Stomach (tissue), 8 donors: ENCODE measurements at regions not wholly inside any gene's neighbourhood (a gene's known extent, or its start where the extent isn't known, plus 50 kb on each side); places are given as distances from the start of the nearest gene placed in this dataset.

ENCODE experiments used
- DNase-seq, 2 donors: peaks; one replicate each; pipeline versions ENCODE4 v3.0.0 to v3.0.0-alpha.2; 2013 to 2019
- H3K27ac ChIP-seq, 5 donors: fragments of 200-600 bp in 4 of 5; sonication (generic) in 4 of 5; one replicate each; pipeline ENCODE4 v1.5.1; 2013 to 2019; ENCODE audit warnings: mild to moderate bottlenecking in 1 of 5, moderate library complexity in 1 of 5
- H3K27me3 ChIP-seq, 3 donors: fragments of 200-600 bp; sonication (generic); one replicate each; pipeline ENCODE4 v1.5.1; 2017 to 2019; ENCODE audit warnings: mixed run types in 1 of 3
- H3K36me3 ChIP-seq, 4 donors: fragments of 200-600 bp; sonication (generic); 1 replicate in 3 of 4; 2 replicates in 1 of 4; pipeline ENCODE4 v1.5.1; 2016 to 2019
- H3K4me1 ChIP-seq, 4 donors: fragments of 200-600 bp; sonication (generic); one replicate each; pipeline ENCODE4 v1.5.1; 2016 to 2019
- H3K4me3 ChIP-seq, 4 donors: fragments of 200-600 bp; sonication (generic) in 3 of 4; one replicate each; pipeline ENCODE4 v1.5.1; 2016 to 2019; ENCODE audit warnings: mild to moderate bottlenecking in 1 of 4
- H3K9me3 ChIP-seq, 4 donors: fragments of 200-600 bp; sonication (generic); one replicate each; pipeline ENCODE4 v1.5.1; 2016 to 2019
- EP300 ChIP-seq: sonication (generic); formaldehyde crosslinking; IDR thresholded peaks from one replicate; pipeline ENCODE4 v1.6.1; 2017; ENCODE audit warnings: antibody characterized with exemption
- POLR2A ChIP-seq, 4 donors: fragments of 450-650 bp; IDR thresholded peaks; one replicate each; pipeline ENCODE4 v1.6.1; 2016; ENCODE audit warnings: antibody characterized with exemption in 4 of 4, control low read depth in 2 of 4, mild to moderate bottlenecking in 1 of 4, moderate library complexity in 1 of 4
- POLR2AphosphoS5 ChIP-seq, 3 donors: sonication (generic); formaldehyde crosslinking; IDR thresholded peaks; one replicate each; pipeline ENCODE4 v1.6.1; 2016; ENCODE audit warnings: antibody characterized with exemption in 3 of 3
- WGBS, 5 donors: extraction: QIAGEN DNeasy Blood & Tissue Kit in 3 of 5; methylation state at CpG; one replicate each; pipeline versions ENCODE4 v1.1.5 to v1.1.7; 2013 to 2018; 5-methylcytosine and 5-hydroxymethylcytosine counted together
- intact Hi-C: fragments of 100-400 bp; cut with DNase I; formaldehyde crosslinking; loops from one replicate; pipeline ENCODE4 v1.15.1; 2023; ENCODE audit warnings: low total_unique reads
- TF ChIP-seq, protein P1 (sequence below), 7 experiments: fragments of 450-650 bp in 4 of 7; fragments of 200-600 bp in 3 of 7; sonication (generic) in 3 of 7; IDR thresholded peaks; one replicate each; pipeline ENCODE4 v1.5.1; 2016 to 2019; ENCODE audit warnings: antibody characterized with exemption in 7 of 7, control low read depth in 2 of 7, mild to moderate bottlenecking in 1 of 7
- donor health status: healthy with polysubstance abuse.
- donor health status: Bipolar disorder and iron deficiency.
- donor health status: healthy.

DNA sequence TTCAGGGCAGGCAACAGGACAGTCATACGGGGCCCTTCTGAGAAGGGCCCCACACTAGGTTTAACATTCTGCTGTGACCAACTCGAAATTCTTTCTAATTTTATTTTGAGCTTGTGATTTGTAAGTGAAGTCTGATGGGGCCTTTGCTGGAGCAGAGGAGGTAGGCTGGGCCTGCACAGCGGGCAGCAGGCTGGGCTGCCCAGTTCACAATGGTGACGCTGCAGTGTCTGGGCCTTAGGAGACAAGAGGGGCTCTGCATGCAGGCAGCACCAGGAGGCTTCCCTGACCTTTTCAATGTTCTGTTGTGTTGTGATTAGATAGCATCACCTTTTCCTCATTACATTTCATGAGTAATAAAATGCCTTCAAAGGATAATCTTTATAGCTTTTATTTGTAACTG lies 175.1 kb downstream of the CXCL12 start:
- 56 to 84% (median 76%) methylated on average over 4 of the region's 4 CpGs for WGBS, 5 donors

DNA sequence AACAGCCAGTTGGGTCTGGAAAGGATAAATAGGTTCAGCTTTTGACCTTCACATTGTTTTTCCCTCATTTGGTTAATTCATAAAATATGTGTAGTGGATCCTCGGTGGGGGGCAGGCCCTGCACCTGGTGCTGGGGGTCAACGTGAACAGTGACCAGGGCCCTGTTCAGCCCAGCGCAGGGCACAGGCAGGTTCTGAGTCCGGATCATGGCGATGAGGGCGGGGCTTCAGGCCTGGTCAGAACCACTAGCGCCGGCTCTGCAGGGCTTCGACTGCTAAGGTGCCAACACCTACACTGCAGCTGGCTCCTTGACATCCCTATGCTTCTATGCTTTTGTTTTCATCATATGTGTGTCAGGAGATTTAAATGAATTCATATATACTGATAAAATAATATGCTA lies 177.7 kb downstream of the CXCL12 start:
- Histone ChIP-seq H3K27ac (no peak overlapping the region), H3K36me3 (no peaks in the 10 kb centered on the region), H3K9me3 (peaks cover 0 to 9% (median 0%) of the 10 kb centered on the region in 4 donors), H3K4me3 (no peak overlapping the region), H3K4me1 (no peaks in the 10 kb centered on the region), H3K27me3 (no peaks in the 10 kb centered on the region)
- no peak for TF ChIP-seq POLR2A (IDR thresholded peaks at IDR 0.05)
- no peak for TF ChIP-seq EP300
- TF ChIP-seq, protein P1, sequence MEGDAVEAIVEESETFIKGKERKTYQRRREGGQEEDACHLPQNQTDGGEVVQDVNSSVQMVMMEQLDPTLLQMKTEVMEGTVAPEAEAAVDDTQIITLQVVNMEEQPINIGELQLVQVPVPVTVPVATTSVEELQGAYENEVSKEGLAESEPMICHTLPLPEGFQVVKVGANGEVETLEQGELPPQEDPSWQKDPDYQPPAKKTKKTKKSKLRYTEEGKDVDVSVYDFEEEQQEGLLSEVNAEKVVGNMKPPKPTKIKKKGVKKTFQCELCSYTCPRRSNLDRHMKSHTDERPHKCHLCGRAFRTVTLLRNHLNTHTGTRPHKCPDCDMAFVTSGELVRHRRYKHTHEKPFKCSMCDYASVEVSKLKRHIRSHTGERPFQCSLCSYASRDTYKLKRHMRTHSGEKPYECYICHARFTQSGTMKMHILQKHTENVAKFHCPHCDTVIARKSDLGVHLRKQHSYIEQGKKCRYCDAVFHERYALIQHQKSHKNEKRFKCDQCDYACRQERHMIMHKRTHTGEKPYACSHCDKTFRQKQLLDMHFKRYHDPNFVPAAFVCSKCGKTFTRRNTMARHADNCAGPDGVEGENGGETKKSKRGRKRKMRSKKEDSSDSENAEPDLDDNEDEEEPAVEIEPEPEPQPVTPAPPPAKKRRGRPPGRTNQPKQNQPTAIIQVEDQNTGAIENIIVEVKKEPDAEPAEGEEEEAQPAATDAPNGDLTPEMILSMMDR (IDR thresholded peaks at IDR 0.05), result no peak
- TF ChIP-seq POLR2AphosphoS5 (IDR thresholded peaks at IDR 0.05), result no peak
- no peak for DNase-seq
- intact Hi-C loops, result no loop called here
- 89 to 100% (median 94%) methylated on average over 6 to 9 of the region's 9 CpGs for WGBS, 5 donors

More for the DNA sequence above, 175.1 kb downstream of the CXCL12 start:
- H3K27me3 ChIP-seq, result no peaks in the 10 kb centered on the region
- no peaks in the 10 kb centered on the region for H3K4me1 ChIP-seq
- intact Hi-C loops, result no loop called here
- no peak overlapping the region for H3K27ac ChIP-seq
- H3K9me3 ChIP-seq, result peaks cover 0 to under 1% (median under 1%) of the 10 kb centered on the region in 4 donors
- H3K4me3 ChIP-seq, result no peak overlapping the region
- DNase-seq, result no peak
- TF ChIP-seq POLR2A (IDR thresholded peaks at IDR 0.05) (no peak), POLR2AphosphoS5 (IDR thresholded peaks at IDR 0.05) (no peak), EP300 (no peak)
- TF ChIP-seq, protein P1 (IDR thresholded peaks at IDR 0.05), result no peak
- no peaks in the 10 kb centered on the region for H3K36me3 ChIP-seq

GRCh38 chr10:44206127-44206818 lies 178.6 kb downstream of the CXCL12 start:
- H3K36me3 ChIP-seq, result no peaks in the 10 kb centered on the region
- H3K4me3 ChIP-seq, result no peak overlapping the region
- TF ChIP-seq EP300 (no peak), POLR2A (IDR thresholded peaks at IDR 0.05) (no peak), POLR2AphosphoS5 (IDR thresholded peaks at IDR 0.05) (no peak)
- TF ChIP-seq, protein P1 (IDR thresholded peaks at IDR 0.05), result no peak
- DNase-seq, result peak in 1 of 2 donors; percentile 53
- intact Hi-C loops, result no loop called here
- WGBS, 5 donors, result 86 to 90% (median 89%) methylated on average over 17 to 25 of the region's 25 CpGs
- no peaks in the 10 kb centered on the region for H3K27me3 ChIP-seq
- H3K4me1 ChIP-seq, result no peaks in the 10 kb centered on the region
- peaks cover 0 to 10% (median 1%) of the 10 kb centered on the region in 4 donors for H3K9me3 ChIP-seq
- H3K27ac ChIP-seq, result no peak overlapping the region

GRCh38 chr10:44205067-44205466 lies 179.8 kb downstream of the CXCL12 start:
- H3K4me3 ChIP-seq, result no peak overlapping the region
- 37 to 66% (median 41%) methylated on average over 3 of the region's 3 CpGs for WGBS, 5 donors
- DNase-seq, result no peak
- no peaks in the 10 kb centered on the region for H3K36me3 ChIP-seq
- intact Hi-C loops, result no loop called here
- peaks cover 0 to 10% (median 1%) of the 10 kb centered on the region in 4 donors for H3K9me3 ChIP-seq
- no peaks in the 10 kb centered on the region for H3K27me3 ChIP-seq
- no peaks in the 10 kb centered on the region for H3K4me1 ChIP-seq
- TF ChIP-seq POLR2AphosphoS5 (IDR thresholded peaks at IDR 0.05) (no peak), EP300 (no peak), POLR2A (IDR thresholded peaks at IDR 0.05) (no peak)
- TF ChIP-seq, protein P1 (IDR thresholded peaks at IDR 0.05), result no peak
- no peak overlapping the region for H3K27ac ChIP-seq
